Type B pancreatic cell (in vitro differentiated cells): ENCODE measurements at regions not wholly inside any gene's neighbourhood (a gene's known extent, or its start where the extent isn't known, plus 50 kb on each side); places are given as distances from the start of the nearest gene placed in this dataset.

Experiments used
- DNase-seq: peaks from one replicate; pipeline ENCODE4 v3.0.0; 2021; ENCODE audit warnings: mixed read lengths; ENCODE audit not compliant: unreplicated experiment; ENCODE audit errors: extremely low spot score
- H3K27ac Mint-ChIP-seq: 2 replicates; pipeline ENCODE4 v1.8.0; 2021; ENCODE audit warnings: mild to moderate bottlenecking, mixed read lengths
- H3K27me3 Mint-ChIP-seq: 2 replicates; pipeline ENCODE4 v1.8.0; 2021; ENCODE audit warnings: mixed read lengths
- H3K36me3 Mint-ChIP-seq: 2 replicates; pipeline ENCODE4 v1.8.0; 2021; ENCODE audit warnings: mixed read lengths
- H3K4me1 Mint-ChIP-seq: one replicate; pipeline ENCODE4 v1.8.0; 2021; ENCODE audit warnings: mixed read lengths; ENCODE audit not compliant: unreplicated experiment
- H3K4me3 Mint-ChIP-seq: 2 replicates; pipeline ENCODE4 v1.8.0; 2021; ENCODE audit warnings: mild to moderate bottlenecking, mixed read lengths
- H3K9me3 Mint-ChIP-seq: 2 replicates; pipeline ENCODE4 v1.8.0; 2021; ENCODE audit warnings: mixed read lengths
- CTCF ChIP-seq: fragments of 200-600 bp; sonication (generic); conservative IDR thresholded peaks from 2 replicates; pipeline ENCODE4 v1.5.0; 2021; ENCODE audit warnings: antibody characterized with exemption, mild to moderate bottlenecking

GRCh38 chr12:87642245-87642644, 387.0 kb downstream of the C12orf50 start:
- TF ChIP-seq CTCF: no peak
- Mint-ChIP-seq H3K27me3 (no peaks in the 10 kb centered on the region), H3K4me3 (no peak overlapping the region), H3K36me3 (no peaks in the 10 kb centered on the region), H3K4me1 (peaks cover 4% of the 10 kb centered on the region), H3K9me3 (no peaks in the 10 kb centered on the region), H3K27ac (no peak overlapping the region)
- DNase-seq: no peak

GRCh38 chr12:87618199-87618598, 411.0 kb downstream of the C12orf50 start:
- no peaks in the 10 kb centered on the region for H3K36me3 Mint-ChIP-seq
- no peak for TF ChIP-seq CTCF
- no peaks in the 10 kb centered on the region for H3K27me3 Mint-ChIP-seq
- H3K4me3 Mint-ChIP-seq: no peak overlapping the region
- no peaks in the 10 kb centered on the region for H3K9me3 Mint-ChIP-seq
- no peaks in the 10 kb centered on the region for H3K4me1 Mint-ChIP-seq
- no peak for DNase-seq
- no peak overlapping the region for H3K27ac Mint-ChIP-seq

- H3K9me3 Mint-ChIP-seq: no peaks in the 10 kb centered on the region
Observed at GRCh38 chr12:87612996-87613395, 416.2 kb downstream of the C12orf50 start.

GRCh38 chr12:87608321-87608720, 420.9 kb downstream of the C12orf50 start:
- Mint-ChIP-seq H3K27me3 (no peaks in the 10 kb centered on the region), H3K4me1 (no peaks in the 10 kb centered on the region), H3K36me3 (no peaks in the 10 kb centered on the region), H3K9me3 (peaks cover 5% of the 10 kb centered on the region), H3K27ac (no peak overlapping the region), H3K4me3 (no peak overlapping the region)
- TF ChIP-seq CTCF: no peak
- DNase-seq: no peak

More at GRCh38 chr12:87612996-87613395, 416.2 kb downstream of the C12orf50 start:
- H3K27me3 Mint-ChIP-seq: no peaks in the 10 kb centered on the region
- no peaks in the 10 kb centered on the region for H3K4me1 Mint-ChIP-seq
- H3K4me3 Mint-ChIP-seq: no peak overlapping the region
- no peak for TF ChIP-seq CTCF
- no peak for DNase-seq
- H3K36me3 Mint-ChIP-seq: no peaks in the 10 kb centered on the region
- H3K27ac Mint-ChIP-seq: no peak overlapping the region

GRCh38 chr12:87603727-87604126, 425.5 kb downstream of the C12orf50 start:
- no peak overlapping the region for H3K4me3 Mint-ChIP-seq
- H3K27me3 Mint-ChIP-seq: no peaks in the 10 kb centered on the region
- H3K36me3 Mint-ChIP-seq: no peaks in the 10 kb centered on the region
- TF ChIP-seq CTCF: no peak
- H3K4me1 Mint-ChIP-seq: peaks cover 7% of the 10 kb centered on the region
- DNase-seq: no peak
- H3K27ac Mint-ChIP-seq: no peak overlapping the region
- peaks cover 5% of the 10 kb centered on the region for H3K9me3 Mint-ChIP-seq

GRCh38 chr12:87599459-87599858, 429.7 kb downstream of the C12orf50 start:
- H3K27me3 Mint-ChIP-seq: no peaks in the 10 kb centered on the region

More at GRCh38 chr12:87599459-87599858, 429.7 kb downstream of the C12orf50 start:
- Mint-ChIP-seq H3K4me3 (no peak overlapping the region), H3K36me3 (no peaks in the 10 kb centered on the region), H3K9me3 (no peaks in the 10 kb centered on the region), H3K4me1 (peaks cover 7% of the 10 kb centered on the region), H3K27ac (no peak overlapping the region)
- DNase-seq: no peak
- TF ChIP-seq CTCF: no peak
